ENCODE measurements at regions not wholly inside any gene's neighbourhood (a gene's known extent, or its start where the extent isn't known, plus 50 kb on each side); places are given as distances from the start of the nearest gene placed in this dataset.

DNA sequence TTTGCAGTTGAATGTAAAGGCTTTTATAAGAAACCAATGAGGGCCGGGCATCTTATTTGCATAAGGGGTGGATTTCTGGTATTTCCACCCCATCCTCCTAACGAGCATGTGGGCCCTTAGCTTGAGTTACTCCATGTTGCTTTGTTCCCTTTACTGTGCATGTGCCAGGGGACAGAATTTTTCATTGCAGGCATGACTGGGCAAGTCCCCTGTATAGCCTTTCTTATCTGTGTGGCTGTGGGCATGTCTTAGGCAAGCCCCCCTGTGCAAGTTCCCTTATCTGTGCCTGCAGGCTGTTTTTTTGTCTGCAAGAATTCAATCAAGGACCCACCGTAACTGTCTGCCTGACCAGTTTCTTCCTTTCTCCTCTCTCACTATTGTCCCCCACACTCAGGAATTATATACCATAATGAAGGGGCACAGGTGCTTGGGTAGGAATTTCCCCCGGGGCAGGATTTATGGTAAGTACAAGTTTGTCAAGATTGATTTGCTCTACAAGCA is 152.2 kb upstream of the CNOT2 start:
- H3K9me3 ChIP-seq, result peaks cover 0 to 4% (median 0%) of the 10 kb centered on the region in 8 donors
- no peak overlapping the region for H3K4me3 ChIP-seq
- intact Hi-C loops (cut with DNase I; ENCODE audit: low total_unique reads), result no loop called here
- H3K36me3 ChIP-seq, result no peaks in the 10 kb centered on the region
- no peaks in the 10 kb centered on the region for H3K4me1 ChIP-seq
- H3K27ac ChIP-seq, result no peak overlapping the region
- TF ChIP-seq, protein P1, sequence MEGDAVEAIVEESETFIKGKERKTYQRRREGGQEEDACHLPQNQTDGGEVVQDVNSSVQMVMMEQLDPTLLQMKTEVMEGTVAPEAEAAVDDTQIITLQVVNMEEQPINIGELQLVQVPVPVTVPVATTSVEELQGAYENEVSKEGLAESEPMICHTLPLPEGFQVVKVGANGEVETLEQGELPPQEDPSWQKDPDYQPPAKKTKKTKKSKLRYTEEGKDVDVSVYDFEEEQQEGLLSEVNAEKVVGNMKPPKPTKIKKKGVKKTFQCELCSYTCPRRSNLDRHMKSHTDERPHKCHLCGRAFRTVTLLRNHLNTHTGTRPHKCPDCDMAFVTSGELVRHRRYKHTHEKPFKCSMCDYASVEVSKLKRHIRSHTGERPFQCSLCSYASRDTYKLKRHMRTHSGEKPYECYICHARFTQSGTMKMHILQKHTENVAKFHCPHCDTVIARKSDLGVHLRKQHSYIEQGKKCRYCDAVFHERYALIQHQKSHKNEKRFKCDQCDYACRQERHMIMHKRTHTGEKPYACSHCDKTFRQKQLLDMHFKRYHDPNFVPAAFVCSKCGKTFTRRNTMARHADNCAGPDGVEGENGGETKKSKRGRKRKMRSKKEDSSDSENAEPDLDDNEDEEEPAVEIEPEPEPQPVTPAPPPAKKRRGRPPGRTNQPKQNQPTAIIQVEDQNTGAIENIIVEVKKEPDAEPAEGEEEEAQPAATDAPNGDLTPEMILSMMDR (IDR thresholded peaks at IDR 0.05 in 8 of 11, conservative IDR thresholded peaks at IDR 0.05 in 3 of 11), result no peak
- TF ChIP-seq POLR2AphosphoS5 (IDR thresholded peaks at IDR 0.05) (no peak), POLR2A (IDR thresholded peaks at IDR 0.05) (no peak)
- no peak for DNase-seq
- no peaks in the 10 kb centered on the region for H3K27me3 ChIP-seq (replicated peaks in 1 of 7)
- 52 to 68% (median 60%) methylated on average over 4 of the region's 4 CpGs for WGBS, 5 donors

- TF ChIP-seq POLR2AphosphoS5 (IDR thresholded peaks at IDR 0.05), result no peak
- no peak for TF ChIP-seq POLR2A (IDR thresholded peaks at IDR 0.05)
- TF ChIP-seq, protein P1 (IDR thresholded peaks at IDR 0.05 in 8 of 11, conservative IDR thresholded peaks at IDR 0.05 in 3 of 11), result no peak
- Histone ChIP-seq H3K4me3 (no peak overlapping the region), H3K27ac (no peak overlapping the region), H3K27me3 (replicated peaks in 1 of 7) (no peaks in the 10 kb centered on the region), H3K36me3 (no peaks in the 10 kb centered on the region), H3K9me3 (peaks cover 0 to 4% (median 0%) of the 10 kb centered on the region in 8 donors), H3K4me1 (no peaks in the 10 kb centered on the region)
- DNase-seq, result no peak
- WGBS, 5 donors, result 77 to 92% (median 82%) methylated on average over 2 of the region's 2 CpGs
- intact Hi-C loops (cut with DNase I; ENCODE audit: low total_unique reads), result no loop called here
These were observed 148.8 kb upstream of the CNOT2 start for GRCh38 chr12:70094467-70094866.

- intact Hi-C loops (cut with DNase I; ENCODE audit: low total_unique reads), result no loop called here
- no peak for DNase-seq
- no peak for TF ChIP-seq POLR2A (IDR thresholded peaks at IDR 0.05)
- TF ChIP-seq, protein P1 (IDR thresholded peaks at IDR 0.05 in 8 of 11, conservative IDR thresholded peaks at IDR 0.05 in 3 of 11), result no peak
- TF ChIP-seq POLR2AphosphoS5 (IDR thresholded peaks at IDR 0.05), result no peak
These were observed 146.3 kb upstream of the CNOT2 start for GRCh38 chr12:70096759-70097410.

DNA sequence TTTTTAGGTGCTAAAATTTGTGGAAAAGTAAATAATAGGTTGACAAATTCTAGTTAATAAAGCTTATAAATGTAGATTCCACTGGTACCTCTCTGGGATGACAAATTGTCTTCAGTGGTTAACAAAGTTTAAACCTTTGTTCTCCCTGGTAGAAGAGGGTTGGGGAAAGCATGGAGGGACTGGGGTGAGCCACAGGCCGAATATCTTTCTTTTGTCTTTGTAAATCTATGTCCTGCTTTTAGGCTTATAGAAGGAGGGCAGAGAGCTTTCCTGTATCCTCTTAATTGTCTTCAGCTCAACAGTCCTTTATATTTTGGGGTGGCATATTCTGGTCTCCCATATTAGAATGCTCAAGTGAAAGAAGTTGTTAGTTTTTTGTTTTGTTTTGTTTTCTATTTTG is 142.2 kb upstream of the CNOT2 start:
- Histone ChIP-seq H3K4me3 (no peak overlapping the region), H3K27ac (no peak overlapping the region), H3K36me3 (no peaks in the 10 kb centered on the region), H3K4me1 (no peaks in the 10 kb centered on the region), H3K9me3 (no peaks in the 10 kb centered on the region), H3K27me3 (replicated peaks in 1 of 7) (no peaks in the 10 kb centered on the region)
- no peak for DNase-seq
- WGBS, 5 donors, result 75 to 90% (median 89%) methylated on average over 1 of the region's 1 CpG
- intact Hi-C loops (cut with DNase I; ENCODE audit: low total_unique reads), result no loop called here
- TF ChIP-seq, protein P1 (IDR thresholded peaks at IDR 0.05 in 8 of 11, conservative IDR thresholded peaks at IDR 0.05 in 3 of 11), result no peak
- TF ChIP-seq POLR2AphosphoS5 (IDR thresholded peaks at IDR 0.05) (no peak), POLR2A (IDR thresholded peaks at IDR 0.05) (no peak)

More at GRCh38 chr12:70096759-70097410, 146.3 kb upstream of the CNOT2 start:
- no peak overlapping the region for H3K4me3 ChIP-seq
- H3K9me3 ChIP-seq, result peaks cover 0 to 4% (median 0%) of the 10 kb centered on the region in 8 donors
- H3K4me1 ChIP-seq, result no peaks in the 10 kb centered on the region
- WGBS, 5 donors, result 87 to 94% (median 91%) methylated on average over 2 of the region's 2 CpGs
- no peaks in the 10 kb centered on the region for H3K36me3 ChIP-seq
- H3K27ac ChIP-seq, result no peak overlapping the region
- no peaks in the 10 kb centered on the region for H3K27me3 ChIP-seq (replicated peaks in 1 of 7)

Measured in spleen (tissue), 11 donors.